CD14-positive monocyte (primary cell): ENCODE measurements at regions not wholly inside any gene's neighbourhood (a gene's known extent, or its start where the extent isn't known, plus 50 kb on each side); places are given as distances from the start of the nearest gene placed in this dataset.

Experiments used
- DNase-seq, 3 donors: peaks; one replicate each; pipeline ENCODE4 v3.0.0-alpha.2; 2011 to 2022
- H2AFZ ChIP-seq: 2 replicates; pipeline ENCODE4 v1.6.0; 2012; ENCODE audit warnings: mild to moderate bottlenecking, low read depth, low read length, inconsistent platforms; ENCODE audit not compliant: insufficient read depth, poor library complexity, severe bottlenecking
- H3K27ac ChIP-seq, 2 donors: 1 replicate in 1 of 2; 2 replicates in 1 of 2; pipeline ENCODE4 v1.5.1; 2012 to 2013; ENCODE audit warnings: low read length in 2 of 2, control low read depth in 1 of 2, inconsistent platforms in 1 of 2, low read depth in 1 of 2, mild to moderate bottlenecking in 1 of 2
- H3K27me3 ChIP-seq, 2 donors: one replicate each; pipeline versions ENCODE4 v1.6.0 to v1.6.1; 2011 to 2013; ENCODE audit warnings: low read length in 2 of 2; ENCODE audit not compliant: control insufficient read depth in 2 of 2, insufficient read depth in 2 of 2
- H3K36me3 ChIP-seq, 2 donors: replicated peaks in 1 of 2; 1 replicate in 1 of 2; 2 replicates in 1 of 2; pipeline versions ENCODE4 v1.5.1 to v1.6.1; 2012 to 2013; ENCODE audit warnings: low read length in 2 of 2, control low read depth in 1 of 2, inconsistent platforms in 1 of 2, mild to moderate bottlenecking in 1 of 2; ENCODE audit not compliant: insufficient read depth in 2 of 2, control insufficient read depth in 1 of 2
- H3K4me1 ChIP-seq, 2 donors: 1 replicate in 1 of 2; 2 replicates in 1 of 2; pipeline versions ENCODE4 v1.5.1 to v1.6.1; 2012 to 2013; ENCODE audit warnings: low read length in 2 of 2, control low read depth in 1 of 2, inconsistent platforms in 1 of 2, mild to moderate bottlenecking in 1 of 2, moderate library complexity in 1 of 2; ENCODE audit not compliant: insufficient read depth in 2 of 2, control insufficient read depth in 1 of 2
- H3K4me2 ChIP-seq: replicated peaks from 2 replicates; pipeline ENCODE3; 2012; ENCODE audit warnings: low read length, moderate library complexity, mild to moderate bottlenecking; ENCODE audit not compliant: poor library complexity, severe bottlenecking; ENCODE audit errors: extremely low read depth
- H3K4me3 ChIP-seq, 3 experiments: fragments of 200-600 bp in 1 of 3; sonication (generic) in 1 of 3; replicated peaks in 1 of 3; 1 replicate in 2 of 3; 2 replicates in 1 of 3; pipeline ENCODE4 v1.5.1; 2011 to 2013; ENCODE audit warnings: low read length in 3 of 3, mild to moderate bottlenecking in 3 of 3, control low read depth in 2 of 3, low read depth in 2 of 3, inconsistent platforms in 1 of 3, moderate library complexity in 1 of 3
- H3K79me2 ChIP-seq: 2 replicates; pipeline ENCODE4 v1.6.0; 2012; ENCODE audit warnings: mild to moderate bottlenecking, control low read depth, inconsistent platforms, low read length, moderate library complexity; ENCODE audit not compliant: insufficient read depth
- H3K9ac ChIP-seq: 2 replicates; pipeline ENCODE4 v1.6.0; 2017; ENCODE audit warnings: low read length, mild to moderate bottlenecking; ENCODE audit not compliant: insufficient read depth, poor library complexity, severe bottlenecking
- H3K9me3 ChIP-seq, 2 donors: replicated peaks in 1 of 2; 1 replicate in 1 of 2; 2 replicates in 1 of 2; pipeline versions ENCODE4 v1.5.1 to v1.6.1; 2012 to 2013; ENCODE audit warnings: low read length in 2 of 2, control low read depth in 1 of 2; ENCODE audit not compliant: control insufficient read depth in 1 of 2, insufficient read depth in 1 of 2
- H4K20me1 ChIP-seq: 2 replicates; pipeline ENCODE4 v1.6.0; 2012; ENCODE audit warnings: mild to moderate bottlenecking, low read length, control low read depth, moderate library complexity; ENCODE audit not compliant: insufficient read depth
- H3K27ac Mint-ChIP-seq, 7 donors: one replicate each; pipeline ENCODE4 v1.8.0; 2020; ENCODE audit warnings: mild to moderate bottlenecking in 7 of 7, mixed read lengths in 7 of 7, moderate library complexity in 6 of 7, inconsistent platforms in 2 of 7
- H3K27me3 Mint-ChIP-seq, 3 donors: one replicate each; pipeline ENCODE4 v1.8.0; 2021 to 2022; ENCODE audit warnings: low read depth in 3 of 3, mild to moderate bottlenecking in 3 of 3, mixed read lengths in 3 of 3, moderate library complexity in 3 of 3, inconsistent platforms in 1 of 3
- H3K36me3 Mint-ChIP-seq, 2 donors: one replicate each; pipeline ENCODE4 v1.8.0; 2020; ENCODE audit warnings: mixed read lengths in 2 of 2, inconsistent platforms in 1 of 2, mild to moderate bottlenecking in 1 of 2
- H3K4me1 Mint-ChIP-seq: one replicate; pipeline ENCODE4 v1.8.0; 2020; ENCODE audit warnings: mild to moderate bottlenecking, mixed read lengths
- H3K4me3 Mint-ChIP-seq, 2 donors: one replicate each; pipeline ENCODE4 v1.8.0; 2020; ENCODE audit warnings: mild to moderate bottlenecking in 2 of 2, mixed read lengths in 2 of 2, moderate library complexity in 1 of 2
- H3K9me3 Mint-ChIP-seq, 7 donors: one replicate each; pipeline ENCODE4 v1.8.0; 2020 to 2022; ENCODE audit warnings: mixed read lengths in 7 of 7, mild to moderate bottlenecking in 6 of 7, moderate library complexity in 6 of 7, inconsistent platforms in 2 of 7
- WGBS: methylation state at CpG from one replicate; pipeline ENCODE4 v1.1.5; 2013; ENCODE audit warnings: missing lambda C conversion rate; ENCODE audit not compliant: insufficient coverage; 5-methylcytosine and 5-hydroxymethylcytosine counted together
- intact Hi-C, 2 donors: fragments of 100-400 bp; cut with micrococcal nuclease; formaldehyde crosslinking; loops; one replicate each; pipeline versions ENCODE4 v1.15.0 to v1.15.1; 2023
- TF ChIP-seq, protein P1 (sequence below): fragments of 200-600 bp; IDR thresholded peaks from one replicate; pipeline ENCODE4 v1.8.0; 2022; ENCODE audit warnings: antibody characterized with exemption, mild to moderate bottlenecking

DNA sequence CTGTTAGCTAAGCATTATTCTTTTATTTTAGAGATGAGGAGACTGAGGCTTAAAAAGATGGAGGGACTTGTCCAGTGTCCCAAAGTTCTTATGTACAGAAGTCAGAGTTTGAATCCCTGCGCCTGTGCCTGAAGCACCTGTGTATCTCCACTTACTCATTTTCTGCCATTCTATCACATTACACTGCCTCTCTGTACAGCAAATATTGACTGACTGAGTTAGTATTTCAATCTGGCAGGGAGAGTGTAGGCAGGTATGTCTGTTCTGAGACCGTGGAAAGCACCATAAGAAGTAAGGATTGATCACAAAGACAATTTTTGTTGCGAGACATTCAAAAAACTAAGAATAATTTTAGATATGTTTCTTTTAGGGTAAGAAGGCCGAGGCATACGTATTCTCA is 162.7 kb downstream of the KITLG start:
- Mint-ChIP-seq H3K27ac (no peak overlapping the region), H3K27me3 (peaks cover 0 to 2% (median 0%) of the 10 kb centered on the region in 3 donors), H3K4me1 (peaks cover 4% of the 10 kb centered on the region), H3K36me3 (no peaks in the 10 kb centered on the region), H3K9me3 (peaks cover 0 to 2% (median 0%) of the 10 kb centered on the region in 7 donors), H3K4me3 (no peak overlapping the region)
- H4K20me1 ChIP-seq = no peaks in the 10 kb centered on the region
- DNase-seq = no peak
- no peaks in the 10 kb centered on the region for H3K9me3 ChIP-seq
- 89% methylated on average over 1 of the region's 5 CpGs for WGBS
- H3K27me3 ChIP-seq = no peaks in the 10 kb centered on the region
- H3K9ac ChIP-seq = no peak overlapping the region
- H3K36me3 ChIP-seq = no peaks in the 10 kb centered on the region
- H3K4me3 ChIP-seq = no peak overlapping the region
- H3K79me2 ChIP-seq = no peaks in the 10 kb centered on the region
- intact Hi-C loops = no loop called here
- TF ChIP-seq, protein P1, sequence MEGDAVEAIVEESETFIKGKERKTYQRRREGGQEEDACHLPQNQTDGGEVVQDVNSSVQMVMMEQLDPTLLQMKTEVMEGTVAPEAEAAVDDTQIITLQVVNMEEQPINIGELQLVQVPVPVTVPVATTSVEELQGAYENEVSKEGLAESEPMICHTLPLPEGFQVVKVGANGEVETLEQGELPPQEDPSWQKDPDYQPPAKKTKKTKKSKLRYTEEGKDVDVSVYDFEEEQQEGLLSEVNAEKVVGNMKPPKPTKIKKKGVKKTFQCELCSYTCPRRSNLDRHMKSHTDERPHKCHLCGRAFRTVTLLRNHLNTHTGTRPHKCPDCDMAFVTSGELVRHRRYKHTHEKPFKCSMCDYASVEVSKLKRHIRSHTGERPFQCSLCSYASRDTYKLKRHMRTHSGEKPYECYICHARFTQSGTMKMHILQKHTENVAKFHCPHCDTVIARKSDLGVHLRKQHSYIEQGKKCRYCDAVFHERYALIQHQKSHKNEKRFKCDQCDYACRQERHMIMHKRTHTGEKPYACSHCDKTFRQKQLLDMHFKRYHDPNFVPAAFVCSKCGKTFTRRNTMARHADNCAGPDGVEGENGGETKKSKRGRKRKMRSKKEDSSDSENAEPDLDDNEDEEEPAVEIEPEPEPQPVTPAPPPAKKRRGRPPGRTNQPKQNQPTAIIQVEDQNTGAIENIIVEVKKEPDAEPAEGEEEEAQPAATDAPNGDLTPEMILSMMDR = no peak
- no peak overlapping the region for H3K27ac ChIP-seq
- no peak overlapping the region for H2AFZ ChIP-seq
- H3K4me1 ChIP-seq = no peaks in the 10 kb centered on the region
- H3K4me2 ChIP-seq = no peak overlapping the region

DNA sequence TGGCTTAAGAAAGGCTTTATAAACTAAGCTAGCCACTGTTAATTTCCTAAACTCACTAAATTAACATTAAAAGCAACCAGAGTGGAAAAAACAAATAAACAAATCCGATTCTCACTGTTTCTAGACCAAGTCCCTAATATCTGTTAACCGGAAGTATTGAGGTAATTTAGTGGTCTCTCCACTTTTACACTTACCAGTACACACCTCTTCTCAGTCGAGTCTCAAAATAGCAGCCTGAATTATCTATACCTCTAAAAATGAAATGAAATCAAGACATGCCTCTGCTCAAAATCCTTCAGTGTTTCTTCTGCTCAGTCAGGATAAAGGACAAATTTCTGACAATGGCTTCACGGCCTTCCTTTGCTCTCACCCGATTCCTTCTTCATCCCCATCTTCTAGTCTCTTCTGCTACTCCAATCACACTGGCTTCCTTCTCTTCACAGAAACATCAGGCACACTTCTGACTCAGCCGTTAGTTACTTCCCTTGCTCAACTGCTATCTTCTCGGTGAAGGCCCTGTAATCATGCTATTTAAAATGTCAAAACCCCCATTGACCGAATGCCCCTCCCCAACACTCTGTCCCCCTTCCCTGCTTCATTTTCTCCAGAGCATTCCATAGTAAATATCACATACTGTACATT is 161.3 kb downstream of the KITLG start:
- peaks cover 0 to 2% (median 0%) of the 10 kb centered on the region in 3 donors for H3K27me3 Mint-ChIP-seq
- Histone ChIP-seq H3K27ac (no peak overlapping the region), H3K9ac (no peak overlapping the region), H4K20me1 (no peaks in the 10 kb centered on the region), H3K27me3 (no peaks in the 10 kb centered on the region), H3K79me2 (no peaks in the 10 kb centered on the region), H3K4me3 (no peak overlapping the region), H3K4me2 (no peak overlapping the region), H3K4me1 (no peaks in the 10 kb centered on the region), H3K9me3 (no peaks in the 10 kb centered on the region), H3K36me3 (no peaks in the 10 kb centered on the region), H2AFZ (no peak overlapping the region)
- H3K4me1 Mint-ChIP-seq = peaks cover 4% of the 10 kb centered on the region
- intact Hi-C loops = no loop called here
- H3K27ac Mint-ChIP-seq = no peak overlapping the region
- H3K36me3 Mint-ChIP-seq = no peaks in the 10 kb centered on the region
- no peak overlapping the region for H3K4me3 Mint-ChIP-seq
- DNase-seq = no peak
- TF ChIP-seq, protein P1 = no peak
- 61% methylated on average over 5 of the region's 8 CpGs for WGBS
- H3K9me3 Mint-ChIP-seq = peaks cover 0 to 2% (median 0%) of the 10 kb centered on the region in 7 donors
